ENCODE measurements at regions not wholly inside any gene's neighbourhood (a gene's known extent, or its start where the extent isn't known, plus 50 kb on each side); places are given as distances from the start of the nearest gene placed in this dataset.
"Not testable (repeated sequence)": the region's sequence is repeated elsewhere in the genome, so short reads cannot be mapped to it uniquely, and the experiment has no call there.

DNA sequence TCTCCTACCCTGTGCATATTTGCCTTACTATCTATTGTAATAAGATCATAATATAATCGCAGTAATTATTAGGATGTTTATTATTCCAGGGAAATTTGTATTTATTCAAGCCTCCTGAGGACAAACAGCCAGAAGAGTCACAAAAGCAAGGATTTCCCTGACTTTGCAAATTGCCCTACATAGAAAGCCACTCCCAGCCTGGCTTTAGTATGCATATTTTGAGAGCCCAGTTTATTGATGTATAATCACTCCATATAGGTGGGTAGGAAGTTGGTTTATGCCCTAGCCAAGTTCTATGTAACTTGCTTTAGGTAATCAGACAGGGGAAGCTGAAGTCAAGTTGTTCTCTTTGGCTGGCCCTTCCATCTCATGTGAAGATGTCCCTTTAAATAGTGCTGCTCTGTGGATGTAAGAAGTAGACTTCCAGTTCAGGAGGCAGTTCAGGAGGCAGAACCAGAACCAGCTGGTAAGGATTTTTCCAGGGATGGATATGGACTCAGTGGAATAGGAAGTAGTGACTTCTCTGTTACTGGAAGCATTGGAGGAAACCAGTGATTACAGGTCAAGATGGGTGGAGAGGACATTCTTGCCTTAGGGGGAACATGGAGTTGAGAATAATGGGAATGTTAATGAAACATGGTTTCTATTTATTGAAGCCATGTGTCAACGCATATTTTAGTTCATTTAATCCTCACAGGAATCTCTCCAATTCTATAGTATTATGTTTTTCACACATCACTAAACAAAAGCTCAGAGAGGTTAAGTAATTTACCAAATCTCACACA, 70.5 kb upstream of the KIT start:
- no peak for DNase-seq

DNA sequence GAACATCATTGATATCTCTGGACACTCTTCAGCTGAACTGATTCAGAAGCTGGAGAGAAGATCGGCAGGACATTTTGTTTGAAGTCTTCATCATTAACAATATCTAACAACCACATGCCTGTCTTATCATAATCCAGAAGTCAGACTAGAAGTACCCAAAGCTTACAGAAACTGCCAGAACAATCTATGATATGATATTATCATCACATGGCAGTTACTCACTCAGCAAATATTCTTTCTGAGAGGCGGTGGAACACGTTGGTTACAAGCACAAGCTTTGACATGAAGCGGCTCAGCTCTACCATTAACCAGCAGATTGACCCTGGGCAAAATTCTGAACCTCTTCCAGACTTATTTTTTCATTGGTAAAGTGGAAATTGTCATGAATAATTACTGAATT, 69.4 kb upstream of the KIT start:
- no peak for DNase-seq

GRCh38 chr4:54589586-54589985, 68.2 kb upstream of the KIT start:
- no peak for DNase-seq

GRCh38 chr4:54593795-54594322, 63.9 kb upstream of the KIT start:
- DNase-seq: no peak

GRCh38 chr4:54596201-54596600, 61.6 kb upstream of the KIT start:
- no peak for DNase-seq

DNA sequence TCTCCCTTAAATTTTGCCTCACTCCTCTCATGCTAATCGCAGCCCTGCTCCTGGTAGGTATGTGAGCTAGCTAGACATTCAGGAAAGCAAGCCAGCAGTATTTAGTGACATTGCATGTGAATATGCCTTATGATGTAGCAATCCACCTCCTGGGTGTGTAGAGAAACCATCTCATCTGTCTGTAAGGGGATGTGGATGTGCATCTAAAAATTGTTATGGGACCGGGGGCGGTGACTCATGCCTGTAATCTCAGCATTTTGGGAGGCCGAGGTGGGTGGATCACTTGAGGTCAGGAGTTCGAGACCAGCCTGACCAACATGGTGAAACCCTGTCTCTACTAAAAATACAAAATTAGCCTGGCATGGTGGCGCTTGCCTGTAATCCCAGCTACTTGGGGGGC, 60.1 kb upstream of the KIT start:
- DNase-seq: not testable (repeated sequence)

GRCh38 chr4:54602175-54602574, 55.6 kb upstream of the KIT start:
- not testable (repeated sequence) for DNase-seq

GRCh38 chr4:54607067-54607466, 50.7 kb upstream of the KIT start:
- no peak for DNase-seq

- DNase-seq: no peak
Measured at GRCh38 chr4:54607521-54607920, 50.2 kb upstream of the KIT start.
